MCF 10A (cell line): ENCODE measurements at regions not wholly inside any gene's neighbourhood (a gene's known extent, or its start where the extent isn't known, plus 50 kb on each side); places are given as distances from the start of the nearest gene placed in this dataset.

ENCODE experiments used
- BruUV-seq: library from RNA; stranded (reverse); fragments of 400-500 nt; replicated peaks from 2 replicates; lab custom pipeline; 2021; lab: Mats Ljungman, UMichigan
- CTCF ChIA-PET: fragments of 300-600 bp; sonication (Branson Sonifier 250); formaldehyde crosslinking; extraction: SDS; loops from one replicate; lab custom pipeline; 2021; ENCODE audit warnings: antibody characterized with exemption, inconsistent platforms; lab: Yijun Ruan, JAX
- POLR2A ChIA-PET: fragments of 300-600, 350-650 bp; sonication (Branson Sonifier 250); formaldehyde crosslinking; extraction: SDS; loops from one replicate; lab custom pipeline; 2020; ENCODE audit warnings: antibody characterized with exemption, inconsistent platforms; lab: Yijun Ruan, JAX
- DNase-seq: peaks from one replicate; pipeline ENCODE4 v3.0.0-alpha.2; 2018; ENCODE audit not compliant: unreplicated experiment
- H3K27ac Mint-ChIP-seq: one replicate; pipeline ENCODE4 v1.8.0; 2022; ENCODE audit warnings: mild to moderate bottlenecking, low read depth, mixed read lengths; ENCODE audit not compliant: unreplicated experiment
- H3K27me3 Mint-ChIP-seq: one replicate; pipeline ENCODE4 v1.8.0; 2022; ENCODE audit warnings: mixed read lengths; ENCODE audit not compliant: insufficient read depth, unreplicated experiment
- H3K36me3 Mint-ChIP-seq: one replicate; pipeline ENCODE4 v1.8.0; 2022; ENCODE audit warnings: mild to moderate bottlenecking, moderate library complexity, mixed read lengths; ENCODE audit not compliant: insufficient read depth, unreplicated experiment
- H3K4me1 Mint-ChIP-seq: one replicate; pipeline ENCODE4 v1.8.0; 2022; ENCODE audit warnings: mixed read lengths; ENCODE audit not compliant: insufficient read depth, unreplicated experiment
- H3K4me3 Mint-ChIP-seq: one replicate; pipeline ENCODE4 v1.8.0; 2022; ENCODE audit warnings: mild to moderate bottlenecking, moderate library complexity, mixed read lengths; ENCODE audit not compliant: unreplicated experiment
- H3K9me3 Mint-ChIP-seq: one replicate; pipeline ENCODE4 v1.8.0; 2022; ENCODE audit warnings: mixed read lengths; ENCODE audit not compliant: unreplicated experiment
- intact Hi-C: fragments of 100-400 bp; cut with micrococcal nuclease; formaldehyde crosslinking; loops from 2 replicates; pipeline ENCODE4 v1.14.1; 2022
- TF ChIP-seq, protein P1 (sequence below): fragments of 200-600 bp; IDR thresholded peaks from one replicate; pipeline ENCODE4 v1.8.0; 2022; ENCODE audit warnings: antibody characterized with exemption, mild to moderate bottlenecking; ENCODE audit not compliant: unreplicated experiment

DNA sequence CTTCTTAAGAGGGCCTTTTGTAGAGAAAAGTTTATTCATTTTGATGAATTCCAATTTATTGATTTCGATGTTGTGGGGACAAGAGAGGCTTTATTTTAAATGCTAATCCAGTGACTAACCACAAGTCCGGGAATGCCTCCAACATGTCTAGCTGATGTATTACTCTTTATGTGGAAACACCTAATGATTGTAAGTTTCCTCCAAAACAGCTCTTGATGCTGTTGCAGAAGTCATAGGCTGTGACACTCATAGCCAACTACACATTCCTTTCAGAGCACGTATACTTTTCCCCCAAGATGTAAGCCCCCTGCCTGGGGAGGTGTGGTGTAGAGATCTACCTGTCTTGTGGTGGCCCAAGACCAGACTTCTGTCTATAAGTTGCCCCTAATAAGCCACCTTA, 61.3 kb upstream of the RNF24 start:
- ChIA-PET POLR2A (interaction anchor here (0.6 to 1.5 kb wide), 11 partner anchors 8 to 231 kb away, joined by 3 to 18 read pairs (median 5); no protein-coding TSS in a partner anchor), CTCF (interaction anchor here (0.6 to 1.4 kb wide), 4 partner anchors 9 to 60 kb away, joined by 3 to 7 read pairs (median 3); no protein-coding TSS in a partner anchor)
- BruUV-seq = no TSS peak
- Mint-ChIP-seq H3K27me3 (no peaks in the 10 kb centered on the region), H3K9me3 (peaks cover 2% of the 10 kb centered on the region), H3K4me3 (no peak overlapping the region), H3K27ac (peak overlapping the region; percentile 44), H3K4me1 (peaks cover 28% of the 10 kb centered on the region), H3K36me3 (no peaks in the 10 kb centered on the region)
- TF ChIP-seq, protein P1, sequence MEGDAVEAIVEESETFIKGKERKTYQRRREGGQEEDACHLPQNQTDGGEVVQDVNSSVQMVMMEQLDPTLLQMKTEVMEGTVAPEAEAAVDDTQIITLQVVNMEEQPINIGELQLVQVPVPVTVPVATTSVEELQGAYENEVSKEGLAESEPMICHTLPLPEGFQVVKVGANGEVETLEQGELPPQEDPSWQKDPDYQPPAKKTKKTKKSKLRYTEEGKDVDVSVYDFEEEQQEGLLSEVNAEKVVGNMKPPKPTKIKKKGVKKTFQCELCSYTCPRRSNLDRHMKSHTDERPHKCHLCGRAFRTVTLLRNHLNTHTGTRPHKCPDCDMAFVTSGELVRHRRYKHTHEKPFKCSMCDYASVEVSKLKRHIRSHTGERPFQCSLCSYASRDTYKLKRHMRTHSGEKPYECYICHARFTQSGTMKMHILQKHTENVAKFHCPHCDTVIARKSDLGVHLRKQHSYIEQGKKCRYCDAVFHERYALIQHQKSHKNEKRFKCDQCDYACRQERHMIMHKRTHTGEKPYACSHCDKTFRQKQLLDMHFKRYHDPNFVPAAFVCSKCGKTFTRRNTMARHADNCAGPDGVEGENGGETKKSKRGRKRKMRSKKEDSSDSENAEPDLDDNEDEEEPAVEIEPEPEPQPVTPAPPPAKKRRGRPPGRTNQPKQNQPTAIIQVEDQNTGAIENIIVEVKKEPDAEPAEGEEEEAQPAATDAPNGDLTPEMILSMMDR = no peak
- peak; percentile 78 for DNase-seq
- intact Hi-C loops = loop anchor here (10.0 kb wide), 1 partner anchor 292 kb away; the partner anchor contains the start of genes CENPB and SPEF1

DNA sequence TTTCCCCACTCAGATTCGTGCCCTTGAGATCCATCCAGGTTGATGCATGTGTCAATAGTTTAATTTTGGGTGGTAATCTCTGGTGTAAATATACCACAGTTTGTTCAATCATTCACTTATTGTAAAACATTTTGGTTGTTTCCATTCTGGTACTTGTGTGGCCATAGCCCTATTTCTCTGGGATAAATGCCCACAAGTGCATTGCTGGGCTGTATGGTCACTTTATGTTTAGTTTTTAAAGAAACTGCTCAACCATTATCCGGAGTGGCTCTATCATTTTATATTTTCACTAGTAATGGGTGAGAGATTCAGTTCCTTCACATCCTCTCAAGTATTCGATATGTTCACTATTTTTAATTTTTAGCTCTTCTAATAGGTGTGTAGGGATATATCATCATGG, 60.7 kb upstream of the RNF24 start:
- H3K4me1 Mint-ChIP-seq = peaks cover 32% of the 10 kb centered on the region
- no TSS peak for BruUV-seq
- no peak for DNase-seq
- peak overlapping the region; percentile 44 for H3K27ac Mint-ChIP-seq
- no peaks in the 10 kb centered on the region for H3K36me3 Mint-ChIP-seq
- TF ChIP-seq, protein P1 = no peak
- intact Hi-C loops = loop anchor here (10.0 kb wide), 1 partner anchor 291 kb away; the partner anchor contains the start of genes CENPB and SPEF1
- H3K27me3 Mint-ChIP-seq = no peaks in the 10 kb centered on the region
- no peaks in the 10 kb centered on the region for H3K9me3 Mint-ChIP-seq
- POLR2A ChIA-PET = interaction anchor here (0.6 to 1.5 kb wide), 11 partner anchors 9 to 231 kb away, joined by 3 to 18 read pairs (median 5); no protein-coding TSS in a partner anchor
- CTCF ChIA-PET = interaction anchor here (0.6 to 1.4 kb wide), 4 partner anchors 10 to 59 kb away, joined by 3 to 7 read pairs (median 3); no protein-coding TSS in a partner anchor
- no peak overlapping the region for H3K4me3 Mint-ChIP-seq

DNA sequence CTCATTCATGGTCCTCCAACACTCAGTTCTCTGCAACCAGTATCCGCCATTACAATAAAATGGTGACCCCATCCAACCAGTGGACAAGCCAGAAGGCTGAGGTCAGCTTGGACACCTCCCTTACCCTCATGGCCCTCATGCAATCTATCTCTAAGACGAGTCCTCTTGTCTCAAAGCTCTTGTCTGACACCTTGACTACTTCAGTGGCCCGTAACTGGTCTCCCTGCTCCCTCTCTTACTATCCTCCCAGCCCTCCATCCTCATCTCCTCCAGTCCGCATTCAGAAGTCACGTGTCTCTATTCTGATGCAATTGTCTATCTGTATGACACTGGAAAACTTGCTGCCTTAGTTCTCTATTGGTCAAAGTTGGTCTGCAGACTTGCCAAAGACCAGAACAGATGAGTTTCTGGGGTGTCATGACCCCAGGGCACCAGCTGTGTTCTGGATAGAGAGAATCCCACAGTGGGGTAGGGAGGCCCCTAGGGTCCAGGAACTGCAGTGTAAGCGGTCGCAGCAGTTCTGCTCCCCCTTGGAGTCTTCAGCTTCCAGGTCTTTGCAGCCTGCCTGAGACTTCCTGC, 59.6 kb upstream of the RNF24 start:
- POLR2A ChIA-PET = interaction anchor here (0.6 to 1.2 kb wide), 5 partner anchors 10 to 600 kb away, joined by 3 to 4 read pairs (median 3); no protein-coding TSS in a partner anchor
- no peaks in the 10 kb centered on the region for H3K9me3 Mint-ChIP-seq
- peaks cover 39% of the 10 kb centered on the region for H3K4me1 Mint-ChIP-seq
- CTCF ChIA-PET = interaction anchor here (5.9 kb wide), 1 partner anchor 10 kb away, joined by 44 read pairs; no protein-coding TSS in a partner anchor
- TF ChIP-seq, protein P1 = no peak
- no peak overlapping the region for H3K4me3 Mint-ChIP-seq
- no peaks in the 10 kb centered on the region for H3K27me3 Mint-ChIP-seq
- intact Hi-C loops = loop anchor here (10.0 kb wide), 1 partner anchor 290 kb away; the partner anchor contains the start of genes CENPB and SPEF1
- no TSS peak for BruUV-seq
- no peak for DNase-seq
- no peak overlapping the region for H3K27ac Mint-ChIP-seq
- H3K36me3 Mint-ChIP-seq = no peaks in the 10 kb centered on the region
